ENCODE measurements at regions not wholly inside any gene's neighbourhood (a gene's known extent, or its start where the extent isn't known, plus 50 kb on each side); places are given as distances from the start of the nearest gene placed in this dataset.

DNA sequence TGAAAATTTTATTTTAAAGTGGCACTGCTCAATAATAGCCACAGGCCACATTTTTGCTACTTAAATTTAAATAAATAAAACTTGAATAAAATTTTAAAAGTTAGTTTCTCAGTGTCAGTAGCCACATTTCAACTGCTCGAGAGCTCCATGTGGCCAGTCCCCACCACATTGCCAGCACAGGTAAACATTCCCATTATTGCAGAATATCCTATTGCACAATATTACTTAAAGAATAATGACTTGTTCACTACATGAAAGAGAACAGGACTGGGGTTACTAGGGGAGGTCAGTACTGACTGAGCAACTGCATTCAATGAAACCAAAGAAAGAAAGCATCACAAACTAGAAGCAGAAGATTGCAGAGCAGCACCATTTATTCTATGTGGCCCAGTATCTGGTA is 2201.6 kb upstream of the TENM3 start:
- TF ChIP-seq CTCF (IDR thresholded peaks at IDR 0.05 in 8 of 11, conservative IDR thresholded peaks at IDR 0.05 in 3 of 11) (no peak), POLR2A (IDR thresholded peaks at IDR 0.05) (no peak), POLR2AphosphoS5 (IDR thresholded peaks at IDR 0.05) (no peak)
